A549 (cell line): ENCODE measurements at regions not wholly inside any gene's neighbourhood (a gene's known extent, or its start where the extent isn't known, plus 50 kb on each side); places are given as distances from the start of the nearest gene placed in this dataset.

Experiments
- ATAC-seq, 2 experiments: fragments of 200-7000 bp in 1 of 2; fragments of >200 bp in 1 of 2; cut with Nextera tagmentation in 1 of 2; cut with Tn5 transposase in 1 of 2; 3 replicates each; pipeline versions ENCODE4 v1.8.0 to v1.9.1; 2018 to 2020; ENCODE audit warnings: mild to moderate bottlenecking in 1 of 2, moderate library complexity in 1 of 2
- CTCF ChIA-PET: fragments of 300-600 bp; sonication (Branson Sonifier 250); formaldehyde crosslinking; extraction: SDS; loops from one replicate; lab custom pipeline; 2021; ENCODE audit warnings: antibody characterized with exemption, inconsistent platforms; lab: Yijun Ruan, JAX
- POLR2A ChIA-PET: fragments of 350-600 bp; formaldehyde crosslinking; extraction: SDS; loops from one replicate; lab custom pipeline; 2021; ENCODE audit warnings: antibody characterized with exemption, inconsistent platforms; lab: Yijun Ruan, JAX
- DNase-seq, 2 experiments: peaks; one replicate each; pipeline versions ENCODE4 v3.0.0 to v3.0.0-alpha.2; 2011 to 2016; ENCODE audit warnings: low read depth in 1 of 2, low spot score in 1 of 2
- FAIRE-seq: peaks from 2 replicates; lab custom pipeline; 2011; peaks lifted over from hg19 to GRCh38; lab: Jason Lieb, UNC
- H3K27ac ChIP-seq, 2 experiments: fragments of >200 bp; sonication (Bioruptor Twin); formaldehyde crosslinking; 3 replicates each; pipeline ENCODE4 v1.5.1; 2016 to 2017
- H3K4me1 ChIP-seq: fragments of >200 bp; sonication (Bioruptor Twin); formaldehyde crosslinking; 3 replicates; pipeline ENCODE4 v1.6.1; 2016
- H3K4me2 ChIP-seq: fragments of >200 bp; sonication (Bioruptor Twin); formaldehyde crosslinking; 3 replicates; pipeline ENCODE4 v1.6.1; 2016
- H3K4me3 ChIP-seq: fragments of >200 bp; sonication (Bioruptor Twin); formaldehyde crosslinking; 3 replicates; pipeline ENCODE4 v1.5.1; 2016
- H3K9me3 ChIP-seq: fragments of >200 bp; sonication (Bioruptor Twin); formaldehyde crosslinking; 3 replicates; pipeline ENCODE4 v1.6.1; 2016
- BCL3 ChIP-seq: fragments of >200 bp; sonication (Bioruptor Twin); formaldehyde crosslinking; IDR thresholded peaks from 3 replicates; pipeline ENCODE4 v1.6.1; 2016
- CBX8 ChIP-seq: fragments of 200-600 bp; sonication (generic); IDR thresholded peaks from 2 replicates; pipeline ENCODE4 v1.6.1; 2016
- CHD2 ChIP-seq: fragments of 150-350 bp; IDR thresholded peaks from 2 replicates; pipeline ENCODE4 v1.6.1; 2014; ENCODE audit warnings: low read length; ENCODE audit not compliant: partially characterized antibody
- E2F6 ChIP-seq: IDR thresholded peaks from 2 replicates; pipeline ENCODE4 v1.6.1; 2012; ENCODE audit warnings: low read depth, borderline replicate concordance
- FOSB ChIP-seq: fragments of 250-450 bp; sonication (Bioruptor Pico); IDR thresholded peaks from 2 replicates; pipeline ENCODE4 v1.5.0; 2020; ENCODE audit warnings: mild to moderate bottlenecking, moderate library complexity
- FOSL2 ChIP-seq, 2 experiments: fragments of 450-650 bp in 1 of 2; fragments of >200 bp in 1 of 2; sonication (Bioruptor Twin) in 1 of 2; formaldehyde crosslinking; IDR thresholded peaks; 2 replicates each; pipeline versions ENCODE4 v1.5.0 to v1.6.1; 2016 to 2020; ENCODE audit warnings: mild to moderate bottlenecking in 1 of 2, moderate library complexity in 1 of 2
- FOXS1 ChIP-seq: fragments of 250-450 bp; sonication (Bioruptor Pico); IDR thresholded peaks from 2 replicates; pipeline ENCODE4 v1.5.0; 2020; ENCODE audit warnings: mild to moderate bottlenecking, moderate library complexity
- HEYL ChIP-seq: fragments of 250-450 bp; sonication (Bioruptor Pico); IDR thresholded peaks from 2 replicates; pipeline ENCODE4 v1.8.0; 2021; ENCODE audit warnings: mild to moderate bottlenecking, moderate library complexity
- HOXA7 ChIP-seq: fragments of 250-450 bp; sonication (Bioruptor Pico); IDR thresholded peaks from 2 replicates; pipeline ENCODE4 v1.5.0; 2020; ENCODE audit warnings: mild to moderate bottlenecking, moderate library complexity
- JUNB ChIP-seq: fragments of >200 bp; sonication (Bioruptor Twin); formaldehyde crosslinking; IDR thresholded peaks from 2 replicates; pipeline ENCODE4 v1.6.1; 2016
- KDM1A ChIP-seq: fragments of 200-600 bp; sonication (generic); IDR thresholded peaks from 2 replicates; pipeline ENCODE4 v1.6.1; 2016; ENCODE audit warnings: low read depth, mild to moderate bottlenecking
- MAFK ChIP-seq: fragments of 450-650 bp; IDR thresholded peaks from 2 replicates; pipeline ENCODE4 v1.6.1; 2014; ENCODE audit not compliant: partially characterized antibody
- MAZ ChIP-seq: fragments of 150-350 bp; IDR thresholded peaks from 2 replicates; pipeline ENCODE4 v1.6.1; 2014; ENCODE audit warnings: antibody characterized with exemption, low read depth, low read length, borderline replicate concordance
- MYC ChIP-seq: IDR thresholded peaks from 2 replicates; pipeline ENCODE4 v1.6.1; 2012; ENCODE audit warnings: mild to moderate bottlenecking, inconsistent platforms, low read length, improper control_type of control experiment, borderline replicate concordance
- NPAS2 ChIP-seq: fragments of 250-450 bp; sonication (Bioruptor Pico); IDR thresholded peaks from 2 replicates; pipeline ENCODE4 v1.8.0; 2022; ENCODE audit warnings: mild to moderate bottlenecking, moderate library complexity, borderline replicate concordance
- PHF8 ChIP-seq: fragments of 200-600 bp; sonication (generic); IDR thresholded peaks from 2 replicates; pipeline ENCODE4 v1.6.1; 2016; ENCODE audit warnings: low read depth, mild to moderate bottlenecking, antibody characterized with exemption, moderate library complexity, borderline replicate concordance
- POLR2A ChIP-seq: IDR thresholded peaks from 2 replicates; pipeline ENCODE4 v1.6.1; 2012; ENCODE audit warnings: mild to moderate bottlenecking, low read length
- RARB ChIP-seq: fragments of 250-450 bp; sonication (Bioruptor Pico); IDR thresholded peaks from 2 replicates; pipeline ENCODE4 v1.8.0; 2021; ENCODE audit warnings: mild to moderate bottlenecking, moderate library complexity
- RFX5 ChIP-seq: fragments of 450-650 bp; IDR thresholded peaks from 2 replicates; pipeline ENCODE4 v1.7.1; 2014; ENCODE audit warnings: antibody characterized with exemption, mild to moderate bottlenecking, moderate library complexity
- RNF2 ChIP-seq: fragments of 200-600 bp; sonication (generic); IDR thresholded peaks from 2 replicates; pipeline ENCODE4 v1.6.1; 2016; ENCODE audit warnings: low read depth, mild to moderate bottlenecking, antibody characterized with exemption, moderate library complexity, borderline replicate concordance
- SREBF2 ChIP-seq: fragments of 450-650 bp; IDR thresholded peaks from 2 replicates; pipeline ENCODE4 v1.6.1; 2014; ENCODE audit warnings: mild to moderate bottlenecking, moderate library complexity
- TP53 ChIP-seq: fragments of 250-450 bp; sonication (Bioruptor Pico); IDR thresholded peaks from 2 replicates; pipeline ENCODE4 v1.5.0; 2021; ENCODE audit warnings: mild to moderate bottlenecking, moderate library complexity
- ZC3H11A ChIP-seq: fragments of 450-650 bp; IDR thresholded peaks from 2 replicates; pipeline ENCODE4 v1.6.1; 2014; ENCODE audit warnings: antibody characterized with exemption, mild to moderate bottlenecking
- ZFP36 ChIP-seq: fragments of 450-650 bp; IDR thresholded peaks from 2 replicates; pipeline ENCODE4 v1.6.1; 2014; ENCODE audit warnings: borderline replicate concordance; ENCODE audit not compliant: partially characterized antibody
- ZSCAN20 ChIP-seq: fragments of 250-450 bp; sonication (Bioruptor Pico); IDR thresholded peaks from 2 replicates; pipeline ENCODE4 v1.8.0; 2022; ENCODE audit warnings: mild to moderate bottlenecking, moderate library complexity
- WGBS: methylation state at CpG from one replicate; pipeline ENCODE4 v1.1.6; 2017; ENCODE audit errors: missing lambda C conversion rate; 5-methylcytosine and 5-hydroxymethylcytosine counted together
- TF ChIP-seq, protein P1 (sequence below): fragments of 250-450 bp; sonication (Bioruptor Pico); IDR thresholded peaks from 2 replicates; pipeline ENCODE4 v1.5.0; 2020; ENCODE audit warnings: low read depth, mild to moderate bottlenecking, moderate library complexity
- TF ChIP-seq, protein P2 (sequence below): fragments of 450-650 bp; IDR thresholded peaks from 2 replicates; pipeline ENCODE4 v1.6.1; 2014; ENCODE audit warnings: antibody characterized with exemption

GRCh38 chr5:27524515-27524914 is 486.1 kb upstream of the CDH9 start:
- POLR2A ChIA-PET: no interaction called here
- Histone ChIP-seq H3K27ac (no peak overlapping the region), H3K9me3 (no peaks in the 10 kb centered on the region), H3K4me3 (no peak overlapping the region), H3K4me1 (no peaks in the 10 kb centered on the region), H3K4me2 (no peak overlapping the region)
- TF ChIP-seq E2F6 (no peak), RFX5 (no peak), POLR2A (no peak), RNF2 (no peak), BCL3 (no peak), FOXS1 (CRISPR knock-in tag) (no peak), TP53 (no peak), HEYL (CRISPR knock-in tag) (no peak), ZC3H11A (no peak), CHD2 (no peak), RARB (CRISPR knock-in tag) (no peak), ZFP36 (no peak), NPAS2 (CRISPR knock-in tag) (no peak)
- TF ChIP-seq, protein P1, sequence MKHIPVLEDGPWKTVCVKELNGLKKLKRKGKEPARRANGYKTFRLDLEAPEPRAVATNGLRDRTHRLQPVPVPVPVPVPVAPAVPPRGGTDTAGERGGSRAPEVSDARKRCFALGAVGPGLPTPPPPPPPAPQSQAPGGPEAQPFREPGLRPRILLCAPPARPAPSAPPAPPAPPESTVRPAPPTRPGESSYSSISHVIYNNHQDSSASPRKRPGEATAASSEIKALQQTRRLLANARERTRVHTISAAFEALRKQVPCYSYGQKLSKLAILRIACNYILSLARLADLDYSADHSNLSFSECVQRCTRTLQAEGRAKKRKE: no peak
- DNase-seq: no peak
- FAIRE-seq: no peak
- no peak for ATAC-seq
- CTCF ChIA-PET: interaction anchor here (0.6 kb wide), 1 partner anchor 26 kb away, joined by 4 read pairs; no protein-coding TSS in a partner anchor

GRCh38 chr5:27523629-27524028 is 485.2 kb upstream of the CDH9 start:
- TF ChIP-seq JUNB: no peak
- TF ChIP-seq SREBF2: no peak
- no peak for TF ChIP-seq ZSCAN20
- FAIRE-seq: no peak
- DNase-seq: no peak
- CTCF ChIA-PET: no interaction called here
- H3K4me1 ChIP-seq: no peaks in the 10 kb centered on the region
- whole genome bisulfite sequencing: 82% methylated on average over 11 of the region's 21 CpGs
- ATAC-seq: no peak; a peak in 1 of 6 replicates
- H3K4me3 ChIP-seq: no peak overlapping the region
- H3K27ac ChIP-seq: no peak overlapping the region
- H3K4me2 ChIP-seq: no peak overlapping the region
- H3K9me3 ChIP-seq: 0 out of 3 replicates have a peak, but pooled peaks cover 2% of the 10 kb centered on the region
- POLR2A ChIA-PET: no interaction called here

GRCh38 chr5:27516437-27516836 is 478.1 kb upstream of the CDH9 start:
- FAIRE-seq (no peak), ATAC-seq (no peak), DNase-seq (no peak)
- H3K9me3 ChIP-seq: 0 out of 3 replicates have a peak, but pooled peaks cover 5% of the 10 kb centered on the region
- H3K4me2 ChIP-seq: no peak overlapping the region
- 44% methylated on average over 2 of the region's 2 CpGs for WGBS
- ChIA-PET CTCF (no interaction called here), POLR2A (no interaction called here)
- H3K4me3 ChIP-seq: no peak overlapping the region
- H3K4me1 ChIP-seq: no peaks in the 10 kb centered on the region
- no peak overlapping the region for H3K27ac ChIP-seq
- TF ChIP-seq FOSL2 (IDR thresholded peaks at IDR 0.05): no peak
- no peak for TF ChIP-seq FOSL2 (CRISPR knock-in tag; IDR thresholded peaks at IDR 0.05)
- no peak for TF ChIP-seq FOSB
- TF ChIP-seq TP53: no peak
- TF ChIP-seq, protein P2, sequence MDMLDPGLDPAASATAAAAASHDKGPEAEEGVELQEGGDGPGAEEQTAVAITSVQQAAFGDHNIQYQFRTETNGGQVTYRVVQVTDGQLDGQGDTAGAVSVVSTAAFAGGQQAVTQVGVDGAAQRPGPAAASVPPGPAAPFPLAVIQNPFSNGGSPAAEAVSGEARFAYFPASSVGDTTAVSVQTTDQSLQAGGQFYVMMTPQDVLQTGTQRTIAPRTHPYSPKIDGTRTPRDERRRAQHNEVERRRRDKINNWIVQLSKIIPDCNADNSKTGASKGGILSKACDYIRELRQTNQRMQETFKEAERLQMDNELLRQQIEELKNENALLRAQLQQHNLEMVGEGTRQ: no peak
- no peak for TF ChIP-seq NPAS2 (CRISPR knock-in tag)
- TF ChIP-seq MYC: no peak
- TF ChIP-seq PHF8: no peak
- TF ChIP-seq CBX8: no peak
- TF ChIP-seq MAFK: no peak
- TF ChIP-seq HOXA7 (CRISPR knock-in tag): no peak
- no peak for TF ChIP-seq KDM1A
- no peak for TF ChIP-seq E2F6
- no peak for TF ChIP-seq MAZ
